Hypothalamus (tissue), 51 donors: ENCODE measurements at regions not wholly inside any gene's neighbourhood (a gene's known extent, or its start where the extent isn't known, plus 50 kb on each side); places are given as distances from the start of the nearest gene placed in this dataset.

Source experiments
- DNase-seq, 51 donors: peaks; one replicate each; lab custom pipeline; 2025; lab: John Stamatoyannopoulos, UW

GRCh38 chrX:80293354-80293753 lies 126.9 kb upstream of the TENT5D start:
- no peak for DNase-seq

DNA sequence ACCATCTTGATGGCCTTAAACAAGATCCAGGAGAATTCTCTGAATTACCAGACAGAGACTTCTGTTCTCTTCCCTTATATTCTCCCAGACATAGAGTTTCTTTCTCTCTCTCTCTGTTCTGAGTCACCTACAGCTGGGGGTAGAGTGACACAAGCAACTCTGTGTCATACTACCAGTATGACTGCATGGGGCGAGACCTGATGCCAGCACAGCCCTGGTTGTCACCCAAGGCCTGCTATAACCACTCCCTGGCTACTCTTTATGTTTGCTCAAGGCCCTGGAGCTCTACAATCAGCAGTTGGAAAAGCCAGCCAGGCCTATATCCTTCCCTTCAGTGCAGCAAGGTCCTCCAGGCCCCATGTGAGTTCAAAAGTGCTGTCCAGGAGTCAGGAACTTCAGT lies 114.2 kb upstream of the TENT5D start:
- DNase-seq: no peak

DNA sequence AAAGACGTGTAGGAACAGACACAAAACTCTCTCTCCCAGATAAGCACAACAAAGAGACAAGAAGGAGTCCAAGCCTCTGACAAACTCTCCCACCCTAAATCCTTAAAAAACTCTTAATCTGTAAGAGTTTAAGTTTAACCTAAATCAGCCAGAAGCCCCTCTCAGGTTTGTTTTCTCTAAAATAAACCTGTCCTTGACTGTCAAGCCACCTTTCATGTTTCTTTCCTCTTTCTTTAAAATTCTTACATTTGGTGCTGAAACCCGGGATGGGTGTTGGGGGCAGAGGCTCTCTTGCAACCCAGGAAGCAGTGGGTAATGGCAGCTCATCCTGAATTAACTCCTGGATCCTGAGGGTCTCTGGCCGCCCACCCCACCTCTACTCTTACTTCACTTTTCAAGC lies 107.8 kb upstream of the TENT5D start:
- DNase-seq: no peak

DNA sequence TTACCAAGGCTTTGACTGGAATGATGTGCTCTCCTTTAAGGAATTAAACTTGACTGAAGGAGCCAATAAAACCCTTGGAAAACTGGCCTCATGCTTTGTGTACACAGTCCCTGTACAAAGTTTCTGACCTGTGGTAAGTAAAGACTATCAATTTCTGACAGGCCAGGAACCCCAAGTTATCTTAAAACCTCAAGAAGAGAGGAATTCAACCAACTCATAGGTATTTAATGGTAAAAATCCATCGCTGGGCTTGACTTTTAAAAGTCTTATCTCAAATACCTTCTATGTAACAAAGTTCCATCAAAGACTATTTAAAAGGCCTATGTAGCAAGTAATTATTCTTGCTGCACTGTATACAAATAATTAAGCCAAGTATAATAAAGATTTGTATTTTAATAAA lies 103.7 kb upstream of the TENT5D start:
- no peak for DNase-seq

GRCh38 chrX:80317646-80318045 lies 102.6 kb upstream of the TENT5D start:
- no peak for DNase-seq

DNA sequence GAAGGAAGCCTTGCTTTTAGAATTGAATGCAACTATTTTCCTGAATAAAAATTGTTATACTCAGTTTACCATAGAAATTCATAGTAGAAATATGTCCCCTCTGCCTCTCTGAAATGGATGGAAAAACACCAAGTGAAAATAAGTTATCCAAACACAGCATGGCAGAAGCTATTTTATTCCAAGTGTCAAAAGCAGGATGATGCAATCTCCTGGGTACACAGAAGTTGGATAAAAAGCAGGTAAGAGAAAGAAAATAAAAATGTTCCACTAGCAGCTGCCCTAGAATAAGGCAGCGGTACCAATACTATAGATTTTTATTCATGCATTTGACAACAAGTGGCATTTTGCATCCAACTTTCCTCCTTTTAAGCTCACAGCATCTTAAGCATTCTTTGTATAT lies 89.0 kb upstream of the TENT5D start:
- DNase-seq: no peak

DNA sequence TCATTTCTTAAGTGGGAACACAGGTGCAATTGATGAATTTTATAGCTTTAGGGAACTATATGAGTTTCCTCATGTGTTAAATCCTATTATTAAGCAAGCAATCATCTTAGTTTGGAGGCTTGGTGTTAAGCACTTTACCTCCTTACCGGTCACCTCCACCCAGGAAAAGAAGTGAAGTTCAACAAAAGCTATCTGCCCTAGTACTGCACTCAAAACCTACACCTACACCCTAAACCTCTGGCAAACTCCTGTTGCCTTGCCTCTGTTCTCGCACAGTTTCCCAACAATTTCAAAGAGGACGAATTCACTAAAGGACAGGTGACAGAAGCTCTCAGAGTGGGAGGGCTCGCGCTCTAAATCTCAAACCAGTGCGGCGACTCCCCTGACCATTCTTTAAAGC lies 85.7 kb upstream of the TENT5D start:
- no peak for DNase-seq

- DNase-seq: peak in 4 of 51 donors; percentile 0 to 2 (median 1)
These were observed 85.0 kb upstream of the TENT5D start for GRCh38 chrX:80335062-80335830.

DNA sequence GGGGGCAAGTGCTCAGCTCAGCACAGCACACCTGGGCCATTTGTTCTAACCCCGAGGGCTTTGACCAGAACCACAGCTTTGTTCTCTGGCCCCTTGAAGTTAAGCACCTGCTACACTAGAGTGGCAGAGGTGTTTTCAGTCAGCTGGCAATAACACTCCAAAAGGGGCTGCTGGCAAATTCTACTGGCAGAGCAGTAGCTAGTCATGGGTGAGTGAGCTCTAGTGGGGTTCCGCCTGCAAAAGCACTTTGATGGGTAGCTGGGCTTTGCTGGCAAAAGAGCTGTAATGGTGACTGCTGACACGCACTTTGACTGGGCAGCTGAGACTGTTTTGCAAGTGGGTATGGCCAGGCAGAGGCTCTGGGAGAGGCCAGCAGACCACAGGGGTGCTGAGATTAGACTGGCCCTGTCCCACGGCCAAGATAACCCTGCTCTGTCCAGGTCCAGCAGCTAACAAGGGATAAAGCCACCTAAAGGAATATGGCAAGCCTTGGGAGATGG lies 65.2 kb upstream of the TENT5D start:
- DNase-seq: no peak
